Adipocyte (in vitro differentiated cells): ENCODE measurements at regions not wholly inside any gene's neighbourhood (a gene's known extent, or its start where the extent isn't known, plus 50 kb on each side); places are given as distances from the start of the nearest gene placed in this dataset.
"Not testable (repeated sequence)": the region's sequence is repeated elsewhere in the genome, so short reads cannot be mapped to it uniquely, and the experiment has no call there.

ENCODE experiments used
- DNase-seq: peaks from one replicate; pipeline ENCODE4 v3.0.0-alpha.2; 2015; ENCODE audit warnings: low read depth
- H3K27me3 ChIP-seq: replicated peaks from 2 replicates; pipeline ENCODE4 v1.7.0; 2013; ENCODE audit warnings: mild to moderate bottlenecking, low read length, moderate library complexity; ENCODE audit not compliant: control insufficient read depth, insufficient read depth
- H3K36me3 ChIP-seq: 2 replicates; pipeline ENCODE4 v1.7.0; 2013; ENCODE audit warnings: low read length, mild to moderate bottlenecking, moderate library complexity; ENCODE audit not compliant: control insufficient read depth, insufficient read depth, severe bottlenecking
- H3K4me1 ChIP-seq: 2 replicates; pipeline ENCODE4 v1.7.0; 2013; ENCODE audit warnings: mild to moderate bottlenecking, low read length, moderate library complexity; ENCODE audit not compliant: control insufficient read depth, insufficient read depth
- H3K4me3 ChIP-seq: 2 replicates; pipeline ENCODE4 v1.7.0; 2013; ENCODE audit warnings: mild to moderate bottlenecking, low read length, moderate library complexity
- H3K9ac ChIP-seq: 2 replicates; pipeline ENCODE4 v1.7.0; 2013; ENCODE audit warnings: mild to moderate bottlenecking, low read length, moderate library complexity
- H3K9me3 ChIP-seq: 2 replicates; pipeline ENCODE4 v1.7.0; 2013; ENCODE audit warnings: mild to moderate bottlenecking, low read length, moderate library complexity; ENCODE audit not compliant: control insufficient read depth

GRCh38 chr1:232579958-232580941 lies 49.7 kb downstream of the SIPA1L2 start:
- DNase-seq = no peak
- H3K4me3 ChIP-seq = no peak overlapping the region
- H3K27me3 ChIP-seq = no peaks in the 10 kb centered on the region
- no peaks in the 10 kb centered on the region for H3K36me3 ChIP-seq
- no peaks in the 10 kb centered on the region for H3K4me1 ChIP-seq
- no peak overlapping the region for H3K9ac ChIP-seq
- H3K9me3 ChIP-seq = no peaks in the 10 kb centered on the region

- Histone ChIP-seq H3K9ac (no peak overlapping the region), H3K9me3 (no peaks in the 10 kb centered on the region), H3K4me1 (no peaks in the 10 kb centered on the region), H3K4me3 (no peak overlapping the region), H3K36me3 (no peaks in the 10 kb centered on the region), H3K27me3 (no peaks in the 10 kb centered on the region)
- DNase-seq = no peak
These were observed 50.5 kb downstream of the SIPA1L2 start for GRCh38 chr1:232579466-232579865.

- no peak overlapping the region for H3K4me3 ChIP-seq
These were observed 51.2 kb downstream of the SIPA1L2 start for GRCh38 chr1:232578651-232579195.

GRCh38 chr1:232577772-232578171 lies 52.2 kb downstream of the SIPA1L2 start:
- no peak overlapping the region for H3K4me3 ChIP-seq
- H3K4me1 ChIP-seq = no peaks in the 10 kb centered on the region
- DNase-seq = no peak
- no peaks in the 10 kb centered on the region for H3K36me3 ChIP-seq
- no peaks in the 10 kb centered on the region for H3K27me3 ChIP-seq
- H3K9me3 ChIP-seq = no peaks in the 10 kb centered on the region
- H3K9ac ChIP-seq = no peak overlapping the region

More at GRCh38 chr1:232578651-232579195, 51.2 kb downstream of the SIPA1L2 start:
- Histone ChIP-seq H3K9ac (no peak overlapping the region), H3K4me1 (no peaks in the 10 kb centered on the region), H3K9me3 (no peaks in the 10 kb centered on the region), H3K27me3 (no peaks in the 10 kb centered on the region), H3K36me3 (no peaks in the 10 kb centered on the region)
- DNase-seq = no peak

- no peaks in the 10 kb centered on the region for H3K9me3 ChIP-seq
- no peaks in the 10 kb centered on the region for H3K36me3 ChIP-seq
- H3K27me3 ChIP-seq = no peaks in the 10 kb centered on the region
- no peak overlapping the region for H3K4me3 ChIP-seq
- H3K4me1 ChIP-seq = no peaks in the 10 kb centered on the region
- H3K9ac ChIP-seq = no peak overlapping the region
- DNase-seq = no peak
These were observed 53.4 kb downstream of the SIPA1L2 start for GRCh38 chr1:232576537-232576936.

GRCh38 chr1:232575763-232576040 lies 54.2 kb downstream of the SIPA1L2 start:
- no peaks in the 10 kb centered on the region for H3K9me3 ChIP-seq
- H3K27me3 ChIP-seq = no peaks in the 10 kb centered on the region
- no peaks in the 10 kb centered on the region for H3K4me1 ChIP-seq
- H3K4me3 ChIP-seq = no peak overlapping the region
- DNase-seq = no peak
- no peak overlapping the region for H3K9ac ChIP-seq
- H3K36me3 ChIP-seq = no peaks in the 10 kb centered on the region

- Histone ChIP-seq H3K9ac (no peak overlapping the region), H3K27me3 (no peaks in the 10 kb centered on the region), H3K4me3 (no peak overlapping the region), H3K4me1 (no peaks in the 10 kb centered on the region), H3K36me3 (no peaks in the 10 kb centered on the region), H3K9me3 (no peaks in the 10 kb centered on the region)
- peak; percentile 40 for DNase-seq
These were observed 54.8 kb downstream of the SIPA1L2 start for GRCh38 chr1:232574889-232575762.

- Histone ChIP-seq H3K36me3 (no peaks in the 10 kb centered on the region), H3K4me3 (no peak overlapping the region), H3K9ac (no peak overlapping the region), H3K9me3 (no peaks in the 10 kb centered on the region), H3K4me1 (no peaks in the 10 kb centered on the region), H3K27me3 (no peaks in the 10 kb centered on the region)
- DNase-seq = no peak
These were observed 55.9 kb downstream of the SIPA1L2 start for GRCh38 chr1:232574077-232574476.

GRCh38 chr1:232571523-232571922 lies 58.4 kb downstream of the SIPA1L2 start:
- Histone ChIP-seq H3K36me3 (no peaks in the 10 kb centered on the region), H3K9ac (no peak overlapping the region), H3K27me3 (no peaks in the 10 kb centered on the region), H3K4me1 (no peaks in the 10 kb centered on the region), H3K9me3 (no peaks in the 10 kb centered on the region), H3K4me3 (no peak overlapping the region)
- DNase-seq = no peak

GRCh38 chr1:232570007-232570406 lies 59.9 kb downstream of the SIPA1L2 start:
- no peaks in the 10 kb centered on the region for H3K9me3 ChIP-seq
- no peak overlapping the region for H3K9ac ChIP-seq
- no peaks in the 10 kb centered on the region for H3K27me3 ChIP-seq
- peak; percentile 71 for DNase-seq
- no peaks in the 10 kb centered on the region for H3K36me3 ChIP-seq
- no peaks in the 10 kb centered on the region for H3K4me1 ChIP-seq
- H3K4me3 ChIP-seq = no peak overlapping the region

- H3K9me3 ChIP-seq, H3K4me3 ChIP-seq, H3K36me3 ChIP-seq, DNase-seq, H3K9ac ChIP-seq, H3K27me3 ChIP-seq, H3K4me1 ChIP-seq: not testable (repeated sequence)
These were observed 60.4 kb downstream of the SIPA1L2 start for GRCh38 chr1:232569554-232569921.
